Epithelial cell of esophagus (primary cell): ENCODE measurements at regions not wholly inside any gene's neighbourhood (a gene's known extent, or its start where the extent isn't known, plus 50 kb on each side); places are given as distances from the start of the nearest gene placed in this dataset.
A peak's percentile ranks its signal among the peaks of the same experiment; 100 is the strongest.

ENCODE experiments used
- DNase-seq: peaks from one replicate; pipeline ENCODE4 v3.0.0; 2010; ENCODE audit warnings: low read depth
- H3K4me3 ChIP-seq: 2 replicates; pipeline ENCODE4 v1.5.1; 2011; ENCODE audit warnings: mild to moderate bottlenecking, low read length, control low read depth
- TF ChIP-seq, protein P1 (sequence below): IDR thresholded peaks from 2 replicates; pipeline ENCODE4 v1.5.1; 2011; ENCODE audit warnings: low read depth, mild to moderate bottlenecking, low read length, control low read depth, inconsistent platforms; ENCODE audit not compliant: insufficient read depth; ENCODE audit errors: missing control alignments

DNA sequence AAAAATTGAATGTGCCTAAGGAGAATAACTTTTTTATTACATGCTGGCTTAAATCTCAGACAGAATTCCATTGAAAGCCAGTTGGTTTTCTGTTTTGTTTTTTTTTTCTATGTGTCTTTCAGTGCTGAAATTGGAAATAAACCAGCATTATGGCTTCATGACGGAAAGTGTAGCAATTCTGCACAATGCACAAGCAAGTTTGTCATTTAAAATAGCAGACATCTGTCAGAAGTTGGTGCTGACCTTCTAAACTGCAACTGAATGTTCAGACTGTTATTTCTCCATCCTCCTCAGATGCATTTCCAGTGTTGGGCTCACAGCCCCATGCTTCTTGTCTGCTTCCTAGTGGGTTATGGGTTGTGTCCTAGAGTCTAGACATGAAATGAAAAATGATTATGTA, 107.2 kb upstream of the LIMCH1 start:
- no peak for DNase-seq
- TF ChIP-seq, protein P1, sequence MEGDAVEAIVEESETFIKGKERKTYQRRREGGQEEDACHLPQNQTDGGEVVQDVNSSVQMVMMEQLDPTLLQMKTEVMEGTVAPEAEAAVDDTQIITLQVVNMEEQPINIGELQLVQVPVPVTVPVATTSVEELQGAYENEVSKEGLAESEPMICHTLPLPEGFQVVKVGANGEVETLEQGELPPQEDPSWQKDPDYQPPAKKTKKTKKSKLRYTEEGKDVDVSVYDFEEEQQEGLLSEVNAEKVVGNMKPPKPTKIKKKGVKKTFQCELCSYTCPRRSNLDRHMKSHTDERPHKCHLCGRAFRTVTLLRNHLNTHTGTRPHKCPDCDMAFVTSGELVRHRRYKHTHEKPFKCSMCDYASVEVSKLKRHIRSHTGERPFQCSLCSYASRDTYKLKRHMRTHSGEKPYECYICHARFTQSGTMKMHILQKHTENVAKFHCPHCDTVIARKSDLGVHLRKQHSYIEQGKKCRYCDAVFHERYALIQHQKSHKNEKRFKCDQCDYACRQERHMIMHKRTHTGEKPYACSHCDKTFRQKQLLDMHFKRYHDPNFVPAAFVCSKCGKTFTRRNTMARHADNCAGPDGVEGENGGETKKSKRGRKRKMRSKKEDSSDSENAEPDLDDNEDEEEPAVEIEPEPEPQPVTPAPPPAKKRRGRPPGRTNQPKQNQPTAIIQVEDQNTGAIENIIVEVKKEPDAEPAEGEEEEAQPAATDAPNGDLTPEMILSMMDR, result no peak
- no peak overlapping the region for H3K4me3 ChIP-seq

DNA sequence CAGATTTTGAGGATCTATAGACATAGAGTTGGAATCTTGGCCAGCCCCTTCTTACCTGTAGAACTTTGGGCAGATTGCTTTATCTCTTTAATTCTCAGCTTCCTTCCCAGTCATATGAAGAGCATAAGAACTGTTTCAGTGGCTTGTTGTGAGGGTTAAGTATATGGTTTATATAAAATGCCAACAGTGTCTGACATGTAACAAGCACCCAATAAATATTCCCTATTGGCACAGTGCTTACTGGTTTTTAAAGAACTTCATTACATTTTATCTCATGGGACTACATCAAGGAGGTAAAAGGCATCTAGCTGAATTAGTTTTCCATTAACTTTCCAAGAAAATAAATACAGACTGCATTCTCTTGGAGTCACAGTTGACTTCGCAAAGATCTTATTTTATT, 106.7 kb upstream of the LIMCH1 start:
- H3K4me3 ChIP-seq, result no peak overlapping the region
- TF ChIP-seq, protein P1, result no peak
- no peak for DNase-seq

DNA sequence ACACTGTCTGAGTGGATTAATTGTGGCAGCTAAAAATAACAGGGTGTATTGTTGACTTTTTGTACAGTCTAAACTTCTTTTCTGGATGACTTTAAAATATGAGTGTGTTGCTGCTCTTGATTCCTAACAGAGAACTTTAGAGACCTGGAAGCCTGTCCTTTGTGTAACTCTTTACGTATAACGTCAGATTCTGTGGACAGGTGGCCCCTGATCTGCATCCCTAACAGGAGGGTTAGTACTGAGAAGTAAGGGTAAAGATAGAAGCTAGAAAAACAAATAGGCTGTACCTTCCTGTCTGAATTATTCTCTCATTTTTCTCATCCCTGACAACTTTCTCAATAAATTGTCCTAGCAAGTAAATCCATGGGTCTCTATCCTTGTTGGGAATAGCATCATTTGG, 105.7 kb upstream of the LIMCH1 start:
- TF ChIP-seq, protein P1, result no peak
- no peak overlapping the region for H3K4me3 ChIP-seq
- no peak for DNase-seq

DNA sequence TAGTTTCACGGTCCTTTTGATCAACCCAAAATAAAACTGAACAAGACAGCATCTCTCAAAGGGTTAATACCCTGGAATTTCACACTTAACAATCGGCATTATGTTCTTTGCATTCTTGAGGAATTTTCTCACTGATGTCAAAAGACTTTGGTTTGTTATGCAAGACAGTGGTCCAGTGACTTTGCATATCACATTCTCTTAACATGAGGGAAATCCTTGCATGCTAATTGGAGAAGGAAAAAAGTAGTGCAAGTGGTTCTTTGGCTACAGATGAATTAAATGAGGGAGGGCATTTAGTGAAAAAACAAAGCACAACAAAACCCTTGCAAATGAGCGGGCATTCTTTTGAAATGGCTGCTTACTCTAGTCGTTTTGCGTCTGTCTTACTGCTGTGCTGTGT, 105.1 kb upstream of the LIMCH1 start:
- TF ChIP-seq, protein P1, result no peak
- H3K4me3 ChIP-seq, result no peak overlapping the region
- peak; percentile 48 for DNase-seq

DNA sequence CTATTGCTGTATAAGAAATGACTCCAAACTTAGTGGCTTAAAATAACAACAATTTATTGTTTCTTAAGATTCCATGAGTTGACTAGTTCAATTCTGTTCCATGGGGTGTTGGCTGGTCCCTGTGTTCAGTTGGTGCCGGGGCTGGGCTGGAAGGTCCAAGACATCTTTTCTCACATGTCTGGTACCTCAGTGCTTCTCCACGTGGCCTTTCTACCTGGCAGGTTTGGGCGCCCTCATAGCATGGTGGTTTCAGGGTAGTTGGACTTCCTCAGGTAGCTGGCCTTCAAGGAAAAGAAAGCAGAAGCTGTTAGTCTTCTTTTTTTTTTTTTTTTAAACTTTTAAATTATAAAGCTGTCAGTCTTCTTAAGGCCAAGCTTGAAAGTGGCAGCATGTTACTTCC, 104.6 kb upstream of the LIMCH1 start:
- DNase-seq, result no peak

DNA sequence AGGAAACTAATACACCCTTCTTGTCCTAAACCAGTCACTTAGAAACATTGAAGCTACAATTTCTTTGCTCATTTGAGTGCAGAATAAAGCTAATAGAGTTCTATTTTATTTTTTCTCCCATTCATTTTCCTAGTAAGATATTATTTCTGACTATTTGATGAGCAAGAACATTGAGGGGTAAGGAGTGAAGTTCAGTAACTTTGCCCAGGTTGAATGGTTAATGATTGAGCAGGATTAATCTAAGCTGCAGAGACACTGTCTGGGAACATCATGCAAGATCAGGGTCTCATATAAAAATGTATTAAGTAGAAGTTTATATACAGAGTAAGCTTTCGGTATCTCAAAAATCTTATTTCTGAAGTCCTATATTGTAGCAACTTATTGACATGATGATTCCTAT, 102.4 kb upstream of the LIMCH1 start:
- H3K4me3 ChIP-seq, result no peak overlapping the region
- DNase-seq, result no peak
- TF ChIP-seq, protein P1, result no peak

More for the DNA sequence above, 104.6 kb upstream of the LIMCH1 start:
- H3K4me3 ChIP-seq, result no peak overlapping the region
- TF ChIP-seq, protein P1, result no peak

DNA sequence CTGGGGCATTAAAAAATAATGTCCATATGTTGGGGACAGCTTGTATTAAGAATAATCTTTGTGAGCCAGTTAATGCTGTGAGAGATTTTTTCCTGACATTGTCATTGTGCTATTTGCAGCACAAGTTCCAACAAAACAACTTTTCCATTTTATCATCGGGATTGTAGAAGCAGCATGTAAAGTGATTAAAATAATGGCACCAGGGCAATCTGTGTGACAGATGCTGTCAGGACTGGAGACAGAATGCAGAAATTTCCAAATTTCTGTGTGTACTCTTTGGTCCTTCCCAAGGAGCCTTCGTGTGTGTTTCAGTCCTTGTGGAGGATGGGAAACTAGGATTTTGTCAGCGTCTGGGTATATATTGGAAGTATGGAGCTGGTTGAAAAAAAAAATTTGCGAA, 101.5 kb upstream of the LIMCH1 start:
- no peak overlapping the region for H3K4me3 ChIP-seq
- TF ChIP-seq, protein P1, result no peak
- DNase-seq, result no peak
